SK-N-SH treated with all-trans-retinoic acid at 6 μM for 48 hours (cell line): ENCODE measurements at regions not wholly inside any gene's neighbourhood (a gene's known extent, or its start where the extent isn't known, plus 50 kb on each side); places are given as distances from the start of the nearest gene placed in this dataset.

Experiments
- CREB5 ChIP-seq: fragments of 250-450 bp; sonication (Bioruptor Pico); IDR thresholded peaks from 2 replicates; pipeline ENCODE4 v1.5.1; 2020; ENCODE audit warnings: low read depth, mild to moderate bottlenecking, moderate library complexity
- CSDC2 ChIP-seq: fragments of 250-450 bp; sonication (Bioruptor Pico); IDR thresholded peaks from 2 replicates; pipeline ENCODE4 v1.5.0; 2020; ENCODE audit warnings: mild to moderate bottlenecking, moderate library complexity
- GLIS3 ChIP-seq: fragments of 250-450 bp; sonication (Bioruptor Pico); IDR thresholded peaks from 2 replicates; pipeline ENCODE4 v1.5.0; 2020; ENCODE audit warnings: mild to moderate bottlenecking, moderate library complexity
- OSR1 ChIP-seq: fragments of 250-450 bp; sonication (Bioruptor Pico); IDR thresholded peaks from 2 replicates; pipeline ENCODE4 v1.8.0; 2022; ENCODE audit warnings: moderate library complexity, mild to moderate bottlenecking, inconsistent platforms
- ZFP3 ChIP-seq: fragments of 250-450 bp; sonication (Bioruptor Pico); IDR thresholded peaks from 2 replicates; pipeline ENCODE4 v1.5.0; 2020; ENCODE audit warnings: mild to moderate bottlenecking, moderate library complexity
- ZFP30 ChIP-seq: fragments of 450-650 bp; formaldehyde crosslinking; IDR thresholded peaks from 2 replicates; pipeline ENCODE4 v1.5.0; 2022; ENCODE audit warnings: mild to moderate bottlenecking, moderate library complexity
- ZNF8 ChIP-seq: fragments of 450-650 bp; formaldehyde crosslinking; IDR thresholded peaks from 2 replicates; pipeline ENCODE4 v1.5.0; 2020; ENCODE audit warnings: mild to moderate bottlenecking, moderate library complexity

- TF ChIP-seq ZNF8 (CRISPR knock-in tag) (no peak), CREB5 (CRISPR knock-in tag) (no peak), OSR1 (CRISPR knock-in tag) (no peak), CSDC2 (CRISPR knock-in tag) (no peak), GLIS3 (no peak), ZFP3 (CRISPR knock-in tag) (no peak), ZFP30 (CRISPR knock-in tag) (no peak)
Measured at GRCh38 chr11:92413757-92414513, 189.3 kb downstream of the FAT3 start.
